ENCODE measurements at regions not wholly inside any gene's neighbourhood (a gene's known extent, or its start where the extent isn't known, plus 50 kb on each side); places are given as distances from the start of the nearest gene placed in this dataset.

DNA sequence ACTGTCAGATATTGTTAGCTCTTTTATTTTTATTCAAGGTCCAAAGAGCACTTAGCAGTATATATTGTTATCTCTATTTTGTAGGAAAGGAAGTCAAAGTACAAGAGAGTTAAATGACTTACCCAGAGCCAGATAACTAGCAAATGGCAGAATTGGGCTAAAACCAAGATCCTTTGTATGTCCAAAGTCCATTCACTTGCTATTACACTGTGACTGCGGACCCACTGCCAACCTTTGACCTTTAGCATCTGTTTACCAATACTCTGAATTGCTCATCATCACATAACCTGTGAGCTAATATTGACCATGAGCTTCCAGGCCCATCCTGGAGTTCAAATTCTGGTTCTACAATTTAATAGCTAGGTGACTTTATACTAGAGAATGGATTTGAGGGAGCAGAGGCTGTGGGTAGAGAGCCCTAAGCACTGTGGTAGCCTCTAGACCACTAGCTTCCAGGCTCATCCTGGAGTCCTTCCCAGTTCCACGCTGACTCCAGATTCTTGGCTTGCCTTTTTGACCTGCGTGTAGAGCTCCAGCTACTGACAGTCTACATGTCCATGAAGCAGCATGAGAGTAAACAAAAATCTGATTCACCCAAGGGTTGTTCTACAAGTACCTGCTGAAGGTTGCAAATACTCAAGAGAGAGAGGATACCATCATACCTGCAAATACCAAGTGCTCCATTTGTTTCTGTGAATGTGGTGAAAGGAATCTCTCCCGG is 424.0 kb downstream of the SH3GL2 start:
- DNase-seq (ENCODE audit: low read depth in 2 of 2) = no peak
- TF ChIP-seq, protein P1, sequence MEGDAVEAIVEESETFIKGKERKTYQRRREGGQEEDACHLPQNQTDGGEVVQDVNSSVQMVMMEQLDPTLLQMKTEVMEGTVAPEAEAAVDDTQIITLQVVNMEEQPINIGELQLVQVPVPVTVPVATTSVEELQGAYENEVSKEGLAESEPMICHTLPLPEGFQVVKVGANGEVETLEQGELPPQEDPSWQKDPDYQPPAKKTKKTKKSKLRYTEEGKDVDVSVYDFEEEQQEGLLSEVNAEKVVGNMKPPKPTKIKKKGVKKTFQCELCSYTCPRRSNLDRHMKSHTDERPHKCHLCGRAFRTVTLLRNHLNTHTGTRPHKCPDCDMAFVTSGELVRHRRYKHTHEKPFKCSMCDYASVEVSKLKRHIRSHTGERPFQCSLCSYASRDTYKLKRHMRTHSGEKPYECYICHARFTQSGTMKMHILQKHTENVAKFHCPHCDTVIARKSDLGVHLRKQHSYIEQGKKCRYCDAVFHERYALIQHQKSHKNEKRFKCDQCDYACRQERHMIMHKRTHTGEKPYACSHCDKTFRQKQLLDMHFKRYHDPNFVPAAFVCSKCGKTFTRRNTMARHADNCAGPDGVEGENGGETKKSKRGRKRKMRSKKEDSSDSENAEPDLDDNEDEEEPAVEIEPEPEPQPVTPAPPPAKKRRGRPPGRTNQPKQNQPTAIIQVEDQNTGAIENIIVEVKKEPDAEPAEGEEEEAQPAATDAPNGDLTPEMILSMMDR (IDR thresholded peaks at IDR 0.05; ENCODE audit: low read depth, low read length) = no peak
- no peak overlapping the region for H3K4me3 ChIP-seq (replicated peaks in 1 of 2; ENCODE audit: low read depth in 2 of 2, low read length in 2 of 2)

GRCh38 chr9:18006591-18006990 is 427.7 kb downstream of the SH3GL2 start:
- TF ChIP-seq, protein P1 (IDR thresholded peaks at IDR 0.05; ENCODE audit: low read depth, low read length) = no peak
- no peak overlapping the region for H3K4me3 ChIP-seq (replicated peaks in 1 of 2; ENCODE audit: low read depth in 2 of 2, low read length in 2 of 2)
- no peak for DNase-seq (ENCODE audit: low read depth in 2 of 2)

DNA sequence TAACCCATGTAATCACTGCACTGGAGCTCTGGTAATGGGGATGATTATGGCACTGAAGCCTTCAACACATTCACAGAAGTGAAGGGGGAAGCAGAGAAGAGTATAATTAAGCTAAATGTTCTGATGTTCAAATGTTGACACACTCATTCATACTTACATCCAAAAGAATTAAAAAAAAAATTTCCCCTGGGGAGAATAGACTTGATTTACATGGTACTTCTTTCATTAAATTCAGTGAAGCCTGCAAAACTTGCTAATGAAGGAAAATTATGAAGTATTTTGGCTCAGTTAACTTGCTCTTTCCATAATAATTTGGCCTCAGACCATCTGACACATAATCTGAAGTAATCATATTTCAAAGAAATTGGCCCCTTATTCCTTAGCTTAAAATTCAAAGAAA is 428.8 kb downstream of the SH3GL2 start:
- TF ChIP-seq, protein P1 (IDR thresholded peaks at IDR 0.05; ENCODE audit: low read depth, low read length) = no peak
- H3K4me3 ChIP-seq (replicated peaks in 1 of 2; ENCODE audit: low read depth in 2 of 2, low read length in 2 of 2) = no peak overlapping the region
- DNase-seq (ENCODE audit: low read depth in 2 of 2) = no peak

DNA sequence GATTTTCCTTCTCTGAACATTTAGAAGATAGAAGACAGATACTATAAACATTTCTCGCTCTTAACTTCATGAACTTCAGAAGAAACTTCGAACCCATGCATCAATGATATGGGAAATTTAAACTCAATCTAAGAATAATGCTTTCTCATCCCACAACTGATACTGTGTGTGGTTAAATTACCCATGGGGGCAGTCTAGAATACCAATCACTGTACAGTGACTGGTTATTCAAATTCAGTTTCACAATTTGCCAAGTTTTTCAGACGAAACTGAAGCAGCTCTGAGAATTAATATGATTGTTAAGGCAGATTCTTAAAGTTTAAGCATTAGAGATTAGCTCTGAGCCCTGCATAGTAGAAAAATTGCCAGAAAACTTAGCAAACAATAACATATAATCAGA is 431.0 kb downstream of the SH3GL2 start:
- no peak overlapping the region for H3K4me3 ChIP-seq (replicated peaks in 1 of 2; ENCODE audit: low read depth in 2 of 2, low read length in 2 of 2)
- TF ChIP-seq, protein P1 (IDR thresholded peaks at IDR 0.05; ENCODE audit: low read depth, low read length) = no peak
- DNase-seq (ENCODE audit: low read depth in 2 of 2) = no peak

GRCh38 chr9:18010492-18010891 is 431.6 kb downstream of the SH3GL2 start:
- no peak for DNase-seq (ENCODE audit: low read depth in 2 of 2)
- TF ChIP-seq, protein P1 (IDR thresholded peaks at IDR 0.05; ENCODE audit: low read depth, low read length) = no peak
- H3K4me3 ChIP-seq (replicated peaks in 1 of 2; ENCODE audit: low read depth in 2 of 2, low read length in 2 of 2) = no peak overlapping the region

GRCh38 chr9:18012170-18012569 is 433.3 kb downstream of the SH3GL2 start:
- no peak for DNase-seq (ENCODE audit: low read depth in 2 of 2)
- H3K4me3 ChIP-seq (replicated peaks in 1 of 2; ENCODE audit: low read depth in 2 of 2, low read length in 2 of 2) = no peak overlapping the region
- TF ChIP-seq, protein P1 (IDR thresholded peaks at IDR 0.05; ENCODE audit: low read depth, low read length) = no peak

- TF ChIP-seq, protein P1 (IDR thresholded peaks at IDR 0.05; ENCODE audit: low read depth, low read length) = no peak
- peak; percentile 3 to 35 for DNase-seq (ENCODE audit: low read depth in 2 of 2)
- H3K4me3 ChIP-seq (replicated peaks in 1 of 2; ENCODE audit: low read depth in 2 of 2, low read length in 2 of 2) = no peak overlapping the region
Observed at GRCh38 chr9:18014556-18014955, 435.7 kb downstream of the SH3GL2 start.
